ACHN (cell line): ENCODE measurements at regions not wholly inside any gene's neighbourhood (a gene's known extent, or its start where the extent isn't known, plus 50 kb on each side); places are given as distances from the start of the nearest gene placed in this dataset.
"Not testable (repeated sequence)": the region's sequence is repeated elsewhere in the genome, so short reads cannot be mapped to it uniquely, and the experiment has no call there.

Source experiments
- DNase-seq: peaks from one replicate; pipeline ENCODE4 v3.0.0-alpha.2; 2015
- in situ Hi-C: cut with HindIII; loops from 2 replicates; pipeline ENCODE4 v1.10.0; 2017; ENCODE audit warnings: low sequenced_read_pairs, low pct_ligation_motif_present, low pct_unique_long_range_greater_than_20kb

DNA sequence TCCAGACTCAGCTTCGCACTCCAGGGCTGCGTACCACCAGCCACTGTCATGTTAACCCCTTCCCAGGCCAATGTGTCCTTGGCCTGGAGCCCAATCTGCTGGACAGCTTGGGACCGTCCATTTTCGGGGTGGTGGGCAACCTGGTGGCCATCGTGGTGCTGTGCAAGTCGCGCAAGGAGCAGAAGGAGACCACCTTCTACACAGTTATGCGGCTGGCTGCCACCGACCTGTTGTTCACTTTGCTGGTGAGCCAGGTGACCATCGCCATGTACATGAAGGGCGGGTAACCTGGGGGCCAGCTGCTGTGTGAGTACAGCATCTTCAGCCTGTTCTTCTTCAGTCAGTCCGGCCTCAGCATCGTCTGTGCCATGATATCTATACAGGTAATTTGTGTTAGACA lies 90.3 kb upstream of the ZNG1F start:
- in situ Hi-C loops, DNase-seq: not testable (repeated sequence)

DNA sequence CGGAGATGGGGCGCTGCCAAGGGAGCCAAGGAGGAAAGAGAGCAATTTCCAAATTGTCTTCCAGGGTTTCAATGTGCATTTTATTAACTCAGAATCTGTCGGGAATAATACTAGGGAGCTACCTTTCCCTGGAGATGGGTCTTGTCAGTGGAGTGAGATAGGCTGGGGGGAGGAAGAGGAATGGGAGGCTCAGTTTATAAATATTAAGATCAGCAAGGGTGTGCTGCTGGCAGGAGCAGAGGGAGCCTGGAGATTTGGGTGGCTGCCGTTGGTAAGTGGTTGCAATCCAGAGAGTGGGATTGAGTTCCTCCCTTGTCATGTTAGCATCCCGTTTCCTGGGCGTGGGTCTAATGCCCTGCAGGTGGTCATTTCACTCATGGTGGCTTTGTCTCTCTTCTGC lies 89.9 kb upstream of the ZNG1F start:
- in situ Hi-C loops: not testable (repeated sequence)

DNA sequence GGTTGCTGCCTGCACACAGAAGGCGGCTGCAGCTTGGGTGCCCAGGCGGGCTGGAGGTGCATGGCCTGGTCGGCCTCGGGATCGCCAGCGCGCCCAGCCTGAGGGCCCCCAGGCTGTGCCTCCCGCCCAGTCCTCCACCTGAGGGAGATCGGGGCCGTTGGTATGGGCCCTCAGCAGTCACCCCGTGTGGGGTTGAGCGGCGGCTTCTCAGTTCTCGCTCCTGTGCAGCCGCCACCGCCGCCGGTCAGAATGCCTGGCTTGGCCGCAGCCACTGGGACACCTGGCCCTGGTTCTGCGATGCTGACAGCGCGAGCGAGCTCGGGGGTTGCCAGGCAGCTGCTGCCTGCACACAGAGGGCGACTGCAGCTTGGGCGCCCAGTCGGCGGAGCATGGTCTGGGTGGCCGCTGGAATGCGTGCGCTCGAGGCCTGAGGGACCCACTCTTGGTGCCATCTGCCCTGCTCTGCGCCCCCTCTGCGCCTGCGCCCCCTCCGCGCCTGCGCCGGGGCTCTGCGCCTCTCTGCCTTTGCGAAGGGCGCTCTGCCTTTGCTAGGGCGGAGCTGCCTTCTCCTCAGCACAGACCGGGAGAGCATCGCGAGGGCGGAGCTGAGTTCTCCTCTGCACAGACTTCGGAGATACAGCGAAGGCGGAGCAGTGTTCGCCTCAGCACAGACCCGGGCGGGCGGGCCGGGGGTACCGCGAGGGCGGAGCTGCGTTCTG lies 84.6 kb upstream of the ZNG1F start:
- in situ Hi-C loops: not testable (repeated sequence)
- peak; percentile 81 for DNase-seq

More for the DNA sequence above, 89.9 kb upstream of the ZNG1F start:
- DNase-seq: not testable (repeated sequence)

GRCh38 chr9:41272879-41273548 lies 83.9 kb upstream of the ZNG1F start:
- DNase-seq, in situ Hi-C loops: not testable (repeated sequence)

- in situ Hi-C loops, DNase-seq: not testable (repeated sequence)
These were observed 81.9 kb upstream of the ZNG1F start for GRCh38 chr9:41270992-41271391.

DNA sequence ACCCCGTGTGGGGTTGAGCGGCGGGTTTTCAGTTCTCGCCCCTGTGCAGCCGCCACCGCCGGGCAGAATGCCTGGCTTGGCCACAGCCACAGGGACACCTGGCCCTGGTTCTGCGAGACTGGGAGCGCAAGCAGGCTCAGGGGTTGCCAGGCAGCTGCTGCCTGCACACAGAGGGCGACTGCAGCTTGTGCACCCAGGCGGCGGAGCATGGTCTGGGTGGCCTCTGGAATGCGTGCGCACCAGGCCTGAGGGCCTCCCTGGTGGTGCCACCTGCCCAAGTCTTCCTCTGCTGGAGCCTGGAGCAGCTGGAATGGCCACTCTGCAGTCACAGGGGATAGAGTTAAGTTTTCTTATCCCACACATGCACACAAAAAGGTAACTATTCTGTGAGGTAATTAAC lies 80.4 kb upstream of the ZNG1F start:
- in situ Hi-C loops, DNase-seq: not testable (repeated sequence)

GRCh38 chr9:41269054-41269453 lies 79.9 kb upstream of the ZNG1F start:
- DNase-seq, in situ Hi-C loops: not testable (repeated sequence)

DNA sequence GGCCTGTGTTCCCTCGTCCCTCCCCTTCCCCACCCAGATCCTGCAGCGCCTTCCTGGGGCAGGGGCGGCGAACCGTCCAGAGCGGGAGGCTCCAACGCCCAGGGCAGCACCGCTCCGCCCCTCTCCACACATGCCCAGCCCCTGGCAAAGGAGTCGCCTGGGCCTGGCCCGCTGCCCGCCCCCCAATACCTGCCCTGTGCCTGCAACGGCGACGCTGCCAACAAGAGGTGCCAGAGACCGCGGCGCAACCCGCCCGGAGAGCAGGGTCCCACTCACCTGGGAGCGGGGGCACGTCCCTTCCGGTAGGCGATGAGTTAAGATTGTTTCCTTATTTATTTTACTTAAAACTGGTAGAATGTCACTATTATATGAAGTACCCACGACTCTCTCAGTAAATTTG lies 77.5 kb upstream of the ZNG1F start:
- peak; percentile 16 for DNase-seq
- in situ Hi-C loops: not testable (repeated sequence)

DNA sequence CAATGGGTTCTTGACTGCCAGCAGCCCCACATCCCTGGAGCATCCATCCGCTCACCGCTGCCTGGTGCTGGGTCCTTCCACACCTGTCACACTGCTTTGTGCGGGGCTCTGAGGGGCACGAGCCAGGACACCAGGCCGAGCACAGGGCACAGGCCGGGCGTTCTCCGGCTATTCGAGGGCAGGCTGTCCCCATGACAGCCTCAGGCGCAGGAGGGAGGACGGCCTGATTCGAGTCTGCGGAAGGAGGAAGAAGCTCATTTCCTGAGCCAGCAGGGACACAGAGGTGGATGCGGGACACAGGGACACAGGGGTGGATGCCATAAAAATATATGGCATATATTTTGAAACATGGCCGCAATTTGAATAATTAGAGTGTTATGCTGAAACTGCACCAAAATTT lies 76.9 kb upstream of the ZNG1F start:
- DNase-seq, in situ Hi-C loops: not testable (repeated sequence)

DNA sequence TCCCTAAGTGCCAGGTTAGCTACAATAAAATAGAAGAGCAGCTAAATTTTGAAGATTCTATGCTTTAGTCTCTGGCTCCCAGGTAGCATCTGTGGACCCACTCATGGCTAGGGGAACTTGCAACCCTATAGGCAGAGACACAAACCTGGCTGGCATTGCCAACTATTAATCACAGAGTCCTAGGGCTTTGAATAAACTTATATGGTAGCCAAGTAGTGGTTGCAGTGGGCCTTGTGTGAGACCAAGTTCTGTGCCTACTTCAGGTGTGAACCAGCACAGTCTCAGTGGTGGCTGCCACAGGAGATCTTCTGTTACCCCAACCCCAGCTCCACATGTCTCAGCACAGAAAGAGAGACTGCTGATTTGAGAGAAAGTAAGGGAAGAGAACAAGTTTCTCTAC lies 62.9 kb upstream of the ZNG1F start:
- DNase-seq, in situ Hi-C loops: not testable (repeated sequence)

- DNase-seq, in situ Hi-C loops: not testable (repeated sequence)
These were observed 62.0 kb upstream of the ZNG1F start for GRCh38 chr9:41251101-41251500.

DNA sequence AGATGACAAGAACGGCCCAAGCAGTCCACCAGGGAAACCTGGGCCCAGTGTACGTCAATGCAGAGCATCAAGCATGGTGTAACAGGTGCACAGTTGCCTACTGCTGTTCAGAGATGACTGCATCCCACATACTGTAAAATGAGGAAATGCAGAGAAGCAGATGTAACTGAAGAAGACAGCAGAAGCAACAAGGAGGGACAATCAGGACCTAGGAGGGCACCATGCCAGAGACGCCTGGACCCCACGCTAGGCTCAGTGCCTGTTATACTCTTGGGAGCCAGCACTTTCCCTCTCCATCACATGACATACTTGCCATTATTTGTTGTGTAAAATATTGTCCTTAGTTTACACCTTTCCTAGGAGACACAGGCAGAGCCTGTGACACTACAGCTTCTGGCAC lies 57.6 kb upstream of the ZNG1F start:
- DNase-seq, in situ Hi-C loops: not testable (repeated sequence)
